GM20000 (cell line): ENCODE measurements at regions not wholly inside any gene's neighbourhood (a gene's known extent, or its start where the extent isn't known, plus 50 kb on each side); places are given as distances from the start of the nearest gene placed in this dataset.

Experiments used
- DNase-seq: peaks from one replicate; pipeline ENCODE4 v3.0.0; 2012; ENCODE audit warnings: low spot score
- CTCF ChIP-seq: IDR thresholded peaks from 2 replicates; pipeline ENCODE4 v1.5.1; 2012; ENCODE audit warnings: mild to moderate bottlenecking, control low read depth; ENCODE audit errors: extremely low read depth, missing control alignments

DNA sequence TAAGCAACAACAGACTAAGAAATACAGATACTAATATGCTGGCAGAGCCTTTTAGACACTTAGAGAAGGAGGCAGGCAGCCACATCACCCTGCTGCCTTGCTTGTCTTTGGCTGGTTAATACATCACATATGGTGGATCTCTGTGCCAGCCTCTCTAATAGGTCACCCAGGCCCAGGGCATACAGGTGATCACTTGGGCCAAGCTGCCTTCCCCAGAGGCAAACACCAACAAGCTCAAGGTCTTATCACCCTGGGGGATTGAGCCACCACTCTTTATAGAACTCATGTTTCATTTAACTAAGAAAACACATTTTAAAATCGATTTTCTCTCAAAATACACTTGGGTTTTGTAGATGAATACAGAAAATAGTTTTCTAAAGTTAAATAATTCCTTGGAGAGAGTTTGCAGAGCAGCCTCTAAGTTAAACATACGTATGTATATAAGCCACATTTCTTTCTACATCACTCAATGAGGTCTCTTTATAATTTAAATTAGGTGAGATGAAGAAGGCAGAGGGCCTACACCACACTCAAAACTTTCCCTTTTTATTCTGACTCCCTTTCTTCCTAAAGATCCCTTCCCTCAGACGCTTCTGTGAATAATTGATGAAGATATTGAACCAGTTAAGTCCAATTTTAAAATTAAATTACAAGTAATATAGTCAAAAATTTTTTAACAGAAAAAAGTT lies 556.8 kb upstream of the GHITM start:
- TF ChIP-seq CTCF, result no peak
- no peak for DNase-seq

DNA sequence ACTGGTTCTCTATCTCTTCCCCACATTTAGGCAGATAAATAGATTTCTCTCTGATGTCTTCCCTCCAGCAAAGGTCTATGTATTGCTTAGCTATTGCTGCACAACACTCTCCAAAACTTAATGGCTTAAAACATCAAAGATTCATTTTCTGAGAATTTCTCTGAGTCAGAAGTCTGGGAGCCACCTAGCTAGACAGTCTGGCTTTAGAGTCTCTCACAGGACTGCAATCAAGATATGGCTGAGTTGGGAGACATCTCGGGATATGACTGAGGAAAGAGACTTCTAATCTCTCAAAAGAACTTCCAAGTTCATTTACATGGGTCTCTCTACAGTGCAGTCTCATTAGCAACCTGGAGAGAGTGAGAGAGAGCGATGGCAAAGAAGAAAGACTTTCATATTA lies 553.6 kb upstream of the GHITM start:
- TF ChIP-seq CTCF, result no peak
- DNase-seq, result no peak

DNA sequence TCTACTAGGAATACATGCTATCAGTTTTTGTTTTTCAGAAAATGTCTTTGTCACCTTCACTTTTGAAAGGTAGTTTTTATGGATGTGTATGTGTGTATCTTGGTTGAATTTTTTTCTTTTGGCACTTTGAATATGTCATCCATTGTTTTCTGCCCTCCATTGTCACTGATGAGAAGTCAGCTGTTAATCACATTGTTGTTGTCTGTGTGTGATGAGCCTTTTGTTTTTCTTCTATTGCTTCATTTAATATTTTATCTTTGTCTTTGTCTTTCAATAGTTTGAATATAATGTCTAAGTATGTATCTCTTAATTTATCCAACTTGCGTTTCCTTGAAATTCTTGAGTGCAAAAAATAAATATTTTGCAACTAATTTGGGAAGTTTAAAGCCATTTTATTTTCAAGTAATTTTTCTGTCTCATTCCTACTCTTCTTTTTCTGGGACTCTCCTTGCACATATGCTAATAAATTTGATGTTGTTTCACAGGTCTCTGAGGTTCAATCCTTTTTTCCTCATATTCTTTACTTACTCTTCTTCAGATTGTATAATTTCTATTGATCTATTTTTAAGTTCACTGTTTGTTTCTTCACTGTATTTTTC lies 546.9 kb upstream of the GHITM start:
- no peak for TF ChIP-seq CTCF
- no peak for DNase-seq

- peak; percentile 40 for DNase-seq
These were observed 535.6 kb upstream of the GHITM start for GRCh38 chr10:83603708-83604107.

GRCh38 chr10:83605783-83606630 lies 533.3 kb upstream of the GHITM start:
- no peak for DNase-seq
- TF ChIP-seq CTCF, result no peak

More at GRCh38 chr10:83603708-83604107, 535.6 kb upstream of the GHITM start:
- TF ChIP-seq CTCF, result no peak

- DNase-seq, result no peak
- no peak for TF ChIP-seq CTCF
These were observed 531.2 kb upstream of the GHITM start for GRCh38 chr10:83607959-83608745.
